DMS53 treated with DMSO at 0.1 percent for 48 hours (cell line): ENCODE measurements at regions not wholly inside any gene's neighbourhood (a gene's known extent, or its start where the extent isn't known, plus 50 kb on each side); places are given as distances from the start of the nearest gene placed in this dataset.

ENCODE experiments used
- DNase-seq: peaks from one replicate; lab custom pipeline; 2025; ENCODE audit not compliant: unreplicated experiment; lab: John Stamatoyannopoulos, UW

DNA sequence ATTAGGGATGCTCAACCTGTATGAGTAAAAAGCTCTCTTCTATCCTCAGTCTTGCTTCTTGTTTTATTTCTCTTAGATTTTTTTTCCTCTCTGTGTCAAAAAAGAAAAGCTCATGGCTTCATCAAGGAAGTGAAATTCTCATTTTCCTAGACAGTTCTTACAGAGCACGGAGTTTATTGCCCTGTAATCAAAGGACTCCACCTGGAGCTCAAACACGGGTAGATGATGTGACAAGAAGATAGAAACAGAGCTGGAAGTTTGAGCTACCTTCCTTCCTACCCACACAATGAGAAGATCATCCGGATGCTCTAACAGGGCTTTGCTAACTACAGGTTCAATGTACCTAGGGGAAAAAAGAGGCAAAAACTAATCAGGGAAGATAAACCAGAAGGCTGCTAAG, 564.8 kb downstream of the MED13L start:
- DNase-seq: no peak

DNA sequence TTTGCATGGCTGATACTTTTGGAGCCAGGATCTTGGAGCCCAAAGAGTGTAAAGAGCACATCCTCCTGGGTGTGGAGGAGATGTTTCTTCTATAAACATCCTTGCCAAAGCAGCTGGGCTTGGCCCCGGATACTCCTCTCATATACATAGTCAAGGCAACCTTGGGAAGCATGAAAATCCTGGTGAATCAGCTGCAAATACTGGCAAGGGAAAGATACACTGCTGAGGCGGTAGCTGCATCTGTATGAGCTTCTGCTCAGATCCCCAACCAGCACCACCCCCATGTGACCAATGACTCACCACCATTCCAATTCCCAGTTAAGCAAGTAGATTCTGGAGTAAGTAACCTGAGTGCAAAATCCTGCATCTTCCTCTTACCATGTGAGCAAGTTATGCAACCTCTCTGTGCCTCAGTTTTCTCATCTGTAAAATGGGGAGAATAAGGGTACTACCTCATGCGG, 567.4 kb downstream of the MED13L start:
- no peak for DNase-seq

DNA sequence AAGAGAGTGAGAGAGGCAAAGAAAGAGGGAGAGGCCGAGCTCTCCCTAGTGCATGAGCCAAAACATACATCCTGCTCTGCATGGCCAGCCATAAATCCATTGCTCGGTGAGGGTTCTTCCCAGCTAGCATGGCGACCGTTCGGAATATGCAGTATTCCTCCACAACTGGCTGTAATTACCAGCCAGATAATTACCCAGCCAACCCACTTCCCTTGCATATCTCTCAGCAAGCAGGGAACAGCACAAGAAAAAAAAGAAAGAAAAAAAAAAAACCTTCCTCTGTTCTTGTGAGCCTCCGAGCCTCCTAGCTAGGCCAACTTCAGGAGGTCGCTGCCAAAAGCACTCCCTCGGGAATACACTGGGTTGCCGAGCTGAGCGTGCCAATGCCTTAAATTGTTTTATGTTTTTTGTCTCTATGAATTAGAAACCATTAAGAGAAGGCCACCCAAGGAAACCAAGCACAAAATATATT, 567.9 kb downstream of the MED13L start:
- no peak for DNase-seq

DNA sequence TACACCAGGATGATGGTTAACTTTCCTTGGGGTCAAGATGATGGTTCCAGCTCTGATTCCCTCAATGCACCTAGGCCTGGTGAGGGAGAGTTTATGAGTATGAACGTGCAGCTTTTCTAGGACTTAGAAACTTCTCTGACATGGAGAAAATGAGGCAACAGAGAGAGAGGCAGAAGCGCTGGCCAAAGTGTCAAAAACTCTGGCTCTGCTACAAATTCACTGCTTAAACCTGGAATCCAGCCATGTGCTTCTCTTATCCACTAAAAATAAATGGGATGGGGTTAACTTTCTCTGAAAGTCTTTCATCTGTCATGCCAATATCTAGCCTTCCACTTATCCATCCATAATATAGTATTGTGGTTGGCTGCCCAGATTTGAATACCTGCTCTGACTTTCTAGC, 568.7 kb downstream of the MED13L start:
- no peak for DNase-seq

DNA sequence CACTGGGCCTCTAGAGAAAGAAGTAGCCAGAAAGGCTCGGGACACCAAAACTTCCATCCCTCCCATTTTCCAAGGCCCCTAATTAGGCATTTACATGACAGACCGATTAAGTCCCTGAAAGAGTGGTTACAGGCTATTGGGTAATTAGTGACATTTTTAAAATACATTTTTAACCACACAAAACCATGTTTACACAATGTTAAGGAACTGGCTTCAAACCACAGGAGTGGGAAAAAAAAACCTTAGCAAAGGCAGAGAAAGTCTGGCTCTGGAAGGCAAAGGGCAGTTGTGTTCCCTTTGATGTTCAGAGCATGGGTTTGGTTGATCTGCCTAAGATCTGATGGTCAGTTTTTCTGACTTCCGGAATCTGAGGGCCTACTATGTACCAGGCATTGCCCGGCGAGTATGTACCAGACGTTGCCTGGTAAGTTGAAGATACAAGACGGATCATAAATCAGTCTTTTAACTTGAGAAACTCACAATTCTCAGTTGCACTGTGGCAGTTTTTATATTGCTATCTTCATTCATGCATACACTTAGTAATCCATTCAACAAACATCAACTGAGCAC, 576.5 kb downstream of the MED13L start:
- DNase-seq: no peak

GRCh38 chr12:115700081-115700480, 577.4 kb downstream of the MED13L start:
- DNase-seq: no peak

DNA sequence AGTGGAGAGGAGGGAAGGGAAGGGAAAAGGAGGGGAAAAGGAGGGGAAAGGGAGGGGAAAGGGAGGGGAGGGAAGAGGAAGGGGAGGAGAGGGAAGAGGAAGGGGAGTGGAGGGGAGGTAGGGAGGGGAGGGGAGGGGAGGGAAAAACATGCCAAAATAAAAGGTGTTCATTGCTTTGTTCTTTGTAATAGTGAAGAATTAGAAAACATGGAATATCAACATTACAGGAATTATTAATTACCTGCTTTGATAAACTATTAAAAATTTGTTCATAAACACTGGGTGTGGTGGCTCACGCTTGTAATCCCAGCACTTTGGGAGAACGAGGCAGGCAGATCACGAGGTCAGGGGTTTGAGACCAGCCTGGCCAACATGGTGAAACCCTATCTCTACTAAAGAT, 579.2 kb downstream of the MED13L start:
- no peak for DNase-seq

DNA sequence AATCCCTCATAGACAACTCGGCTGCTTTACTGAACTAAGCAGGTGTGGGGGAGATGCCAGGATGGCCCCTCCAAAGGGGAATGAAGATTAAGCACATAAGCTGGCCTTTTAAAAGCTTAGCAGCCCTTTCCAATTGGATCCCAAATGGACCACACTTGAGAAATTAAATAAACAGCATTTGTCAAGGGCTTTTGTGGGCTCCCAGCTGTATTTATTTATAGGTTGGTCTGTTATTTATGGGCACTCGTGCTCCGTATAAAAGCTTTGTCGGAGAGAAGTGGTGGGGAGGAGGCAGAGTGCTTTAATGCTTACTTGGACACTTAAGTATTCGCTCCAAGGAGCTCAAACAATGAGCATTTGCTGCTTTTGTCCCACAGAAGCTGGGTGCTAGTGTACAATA, 580.2 kb downstream of the MED13L start:
- no peak for DNase-seq

DNA sequence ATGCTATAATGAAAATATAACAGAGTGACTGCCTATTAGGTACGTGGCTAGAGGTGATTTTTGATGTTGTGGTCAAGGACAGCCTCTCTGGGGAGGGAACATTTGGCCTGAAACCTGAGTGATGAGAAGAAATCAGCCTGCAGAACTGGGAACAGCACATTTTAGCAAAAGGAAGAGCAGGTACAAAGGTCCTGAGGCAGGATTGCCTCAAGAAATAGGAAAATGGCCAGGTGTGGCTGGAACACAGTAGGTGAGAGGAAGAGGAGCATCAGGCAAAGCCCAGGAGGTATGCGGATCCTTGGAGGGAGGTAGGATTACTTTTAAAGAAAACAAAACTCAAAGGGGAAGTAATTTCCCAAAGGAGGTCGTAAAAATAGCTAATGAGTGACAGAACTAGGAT, 582.9 kb downstream of the MED13L start:
- no peak for DNase-seq

DNA sequence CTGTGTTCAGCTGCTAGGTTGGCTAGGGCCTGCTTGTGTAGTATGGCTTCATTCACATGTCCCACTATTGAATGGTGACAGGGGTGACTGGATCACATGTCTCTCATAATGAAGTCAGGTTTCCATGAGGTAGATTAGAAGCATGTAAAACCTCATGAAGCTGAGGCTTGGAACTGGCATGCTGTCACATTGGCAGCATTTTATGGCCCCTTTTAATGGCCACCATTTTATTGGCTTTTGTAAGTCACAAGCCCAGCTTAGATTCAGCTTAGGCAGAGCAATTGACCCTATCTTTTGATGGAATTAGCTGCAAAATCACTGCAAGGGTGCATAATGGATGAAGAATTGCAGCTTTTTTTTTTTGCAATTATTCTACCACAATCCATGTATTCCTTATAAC, 583.5 kb downstream of the MED13L start:
- no peak for DNase-seq

DNA sequence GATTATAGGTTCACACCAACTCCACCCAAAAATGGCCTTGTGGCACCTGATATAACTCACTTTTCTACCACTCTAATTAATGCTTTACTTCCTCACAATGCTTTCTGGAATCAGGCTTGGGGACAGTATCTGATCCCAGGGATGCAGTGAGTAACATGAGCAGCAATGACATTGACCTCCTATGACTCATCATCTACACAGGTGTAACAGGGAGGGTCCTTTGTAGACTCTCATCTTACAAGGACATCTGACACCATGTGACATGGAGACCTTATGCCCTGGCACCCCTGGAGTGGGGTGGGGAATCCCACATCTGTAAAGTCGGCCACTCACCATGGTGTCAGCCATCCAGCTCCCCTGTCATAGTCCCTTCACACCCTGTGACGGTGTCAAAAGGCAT, 586.4 kb downstream of the MED13L start:
- DNase-seq: no peak

DNA sequence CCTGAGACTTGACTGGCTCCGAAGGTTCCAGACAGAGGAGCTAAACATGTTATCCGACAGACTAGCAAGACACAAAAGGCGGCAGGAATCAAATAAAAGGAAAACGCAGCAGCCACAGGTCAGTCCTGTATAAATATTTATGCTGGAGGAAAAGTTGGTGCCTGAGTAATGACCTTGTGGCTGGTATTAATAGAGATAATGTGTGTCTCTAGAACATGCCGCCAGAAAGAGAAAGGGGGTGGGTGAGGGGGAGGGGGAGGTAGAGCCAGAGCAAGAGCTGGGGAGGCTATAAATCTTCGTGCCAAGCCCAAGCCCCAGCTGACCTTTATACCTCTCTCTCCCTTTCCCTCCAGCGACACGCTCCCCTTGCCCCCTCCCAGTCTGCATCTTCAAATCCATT, 590.4 kb downstream of the MED13L start:
- no peak for DNase-seq

- no peak for DNase-seq
Observed at GRCh38 chr12:115683240-115683780, 594.2 kb downstream of the MED13L start.

- DNase-seq: no peak
Observed at GRCh38 chr12:115680967-115681366, 596.5 kb downstream of the MED13L start.

DNA sequence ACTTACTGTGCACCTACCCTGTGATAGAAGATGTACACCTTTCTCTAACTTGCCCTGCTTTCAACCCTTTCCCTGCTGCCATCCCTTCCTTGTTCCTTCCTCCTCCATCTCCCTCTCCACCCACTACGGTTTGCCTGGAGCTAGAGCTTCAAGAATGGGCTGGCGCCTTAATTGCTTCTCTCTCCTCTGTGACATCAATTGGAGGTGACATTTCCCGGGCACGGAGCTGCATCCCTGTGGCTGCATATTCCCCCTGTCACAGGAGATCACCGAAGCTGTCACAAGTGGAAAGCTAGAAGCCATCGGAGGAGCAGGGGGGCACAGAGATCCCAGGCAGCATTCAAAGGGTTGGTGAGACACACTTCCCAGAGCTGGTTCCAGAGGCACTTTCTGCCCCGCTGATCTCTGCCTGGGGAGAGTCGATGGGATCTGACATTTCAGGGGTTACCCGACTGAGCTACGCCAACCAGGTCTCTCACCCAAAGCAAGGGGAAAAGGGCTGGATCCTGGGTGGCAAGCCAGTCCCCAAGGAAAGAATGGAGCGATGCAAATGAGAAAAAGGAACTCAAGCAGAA, 604.9 kb downstream of the MED13L start:
- no peak for DNase-seq

GRCh38 chr12:115672086-115672485, 605.4 kb downstream of the MED13L start:
- no peak for DNase-seq

DNA sequence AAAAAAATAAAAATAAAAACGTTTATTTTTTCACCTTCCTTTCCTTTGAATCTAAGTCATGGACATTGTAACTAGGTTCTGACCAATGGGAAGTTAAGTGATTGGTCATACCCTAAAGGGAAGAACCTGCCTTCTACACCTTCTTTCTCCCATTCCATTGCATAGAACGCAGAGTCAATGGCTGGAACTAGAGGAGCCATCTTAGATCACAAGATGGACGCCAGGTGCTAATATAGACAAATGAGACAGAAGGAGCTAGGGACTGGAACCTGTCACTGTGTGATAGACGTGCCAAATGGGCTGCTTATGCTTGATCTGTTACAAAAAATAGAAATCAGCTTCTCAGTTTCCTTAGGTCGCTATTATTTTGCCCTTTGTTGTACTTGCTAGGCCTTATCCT, 606.6 kb downstream of the MED13L start:
- no peak for DNase-seq

DNA sequence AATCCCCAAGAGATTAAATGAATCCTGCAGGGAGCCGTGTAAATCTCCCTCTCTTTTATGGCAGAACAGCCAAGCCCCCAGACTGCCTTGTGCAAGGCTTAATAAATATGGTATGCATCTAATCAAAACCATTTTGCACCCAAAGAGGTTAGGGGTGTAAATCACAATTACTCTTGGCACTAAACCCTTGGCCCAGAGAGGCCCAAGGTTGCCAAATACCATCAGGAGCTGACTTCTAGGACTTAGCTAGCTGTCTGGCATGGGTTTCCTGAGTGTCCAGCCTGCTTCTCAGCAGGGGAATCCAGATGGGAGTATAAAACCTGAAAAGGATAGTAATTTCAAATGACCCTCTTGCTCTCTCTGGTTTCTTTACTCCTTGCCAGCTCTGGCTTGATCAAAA, 610.4 kb downstream of the MED13L start:
- no peak for DNase-seq

DNA sequence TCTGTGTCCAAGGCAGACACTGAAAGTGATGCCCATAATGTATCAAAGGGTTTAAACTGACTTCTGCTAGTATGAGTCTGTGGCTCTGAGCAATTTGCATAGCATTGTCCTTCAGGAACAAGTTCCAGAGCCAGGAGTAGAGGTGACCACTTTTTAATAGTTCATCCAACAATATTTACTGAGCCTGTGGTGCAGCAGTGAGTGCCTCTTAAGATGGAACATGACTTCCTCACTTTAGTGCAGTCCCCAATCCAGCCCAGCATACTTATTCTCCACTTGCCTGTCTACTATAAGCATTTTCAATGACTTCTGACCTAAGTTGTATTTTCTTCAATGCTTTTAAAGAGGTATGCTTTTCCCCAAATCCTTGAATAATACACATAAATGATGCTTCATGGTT, 611.3 kb downstream of the MED13L start:
- DNase-seq: no peak

DNA sequence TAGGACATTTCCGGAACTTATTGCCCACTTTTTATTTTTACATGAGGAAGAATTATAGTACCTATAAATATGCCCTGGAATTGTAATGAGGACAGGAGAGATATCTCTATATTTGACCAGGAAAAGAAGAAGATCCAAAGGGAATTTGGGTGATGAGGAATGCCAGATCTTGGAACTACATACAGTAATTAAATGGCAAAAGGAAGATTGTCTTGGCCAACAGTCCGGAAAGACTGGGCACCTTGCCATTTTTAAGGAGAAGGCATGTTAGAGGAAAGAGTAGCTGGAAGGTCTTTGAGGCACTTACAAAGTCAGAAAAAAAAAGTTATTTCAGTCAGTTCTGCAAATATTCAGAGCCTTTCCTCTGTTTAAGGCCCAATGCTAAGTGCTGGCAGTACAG, 616.4 kb downstream of the MED13L start:
- DNase-seq: no peak

- DNase-seq: no peak
Observed at GRCh38 chr12:115660211-115660805, 617.2 kb downstream of the MED13L start.

DNA sequence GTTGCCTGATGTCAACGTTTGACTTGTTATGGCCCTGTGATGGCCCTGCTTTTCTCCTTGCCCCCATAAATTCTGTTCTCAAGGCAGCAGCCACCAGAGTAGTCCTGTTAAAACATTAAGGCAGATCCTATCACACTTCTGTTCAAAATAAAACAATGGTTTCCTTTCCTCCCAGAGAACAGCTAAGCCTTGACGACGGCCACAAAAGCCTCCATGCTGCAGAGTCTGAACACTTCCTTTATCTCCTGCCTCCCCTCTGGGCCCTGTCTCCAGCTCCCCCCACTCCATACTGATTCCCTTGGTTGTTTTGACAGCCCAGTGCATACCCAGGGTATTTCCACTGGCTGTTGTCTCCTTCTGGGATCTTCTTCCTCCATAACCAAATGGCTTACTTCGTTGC, 618.1 kb downstream of the MED13L start:
- DNase-seq: no peak
